PC-9 (cell line): ENCODE measurements at regions not wholly inside any gene's neighbourhood (a gene's known extent, or its start where the extent isn't known, plus 50 kb on each side); places are given as distances from the start of the nearest gene placed in this dataset.

Experiments
- BruUV-seq: library from RNA; stranded (reverse); fragments of 400-500 nt; replicated peaks from 2 replicates; lab custom pipeline; 2021; lab: Mats Ljungman, UMichigan
- CTCF ChIA-PET: fragments of 300-600 bp; sonication (Branson Sonifier 250); formaldehyde crosslinking; loops from one replicate; lab custom pipeline; 2022; ENCODE audit warnings: antibody characterized with exemption; lab: Charles Lee
- POLR2A ChIA-PET: fragments of 300-600 bp; sonication (Branson Sonifier 250); formaldehyde crosslinking; loops from one replicate; lab custom pipeline; 2022; ENCODE audit warnings: antibody characterized with exemption; ENCODE audit not compliant: unreplicated experiment; lab: Charles Lee
- DNase-seq, 2 experiments: peaks; one replicate each; pipeline versions ENCODE4 v3.0.0 to v3.0.0-alpha.2; 2015 to 2022; ENCODE audit warnings: mixed read lengths in 1 of 2
- H2AFZ ChIP-seq: fragments of 200-600 bp; sonication (generic); 2 replicates; pipeline ENCODE4 v1.8.1; 2017; ENCODE audit warnings: antibody characterized with exemption
- H3F3A ChIP-seq: fragments of 200-600 bp; sonication (generic); 2 replicates; pipeline ENCODE4 v1.8.1; 2017; ENCODE audit warnings: antibody characterized with exemption, mild to moderate bottlenecking, low read depth; ENCODE audit not compliant: insufficient read depth
- H3K27ac ChIP-seq: fragments of 200-600 bp; sonication (generic); 2 replicates; pipeline ENCODE4 v1.6.1; 2016; ENCODE audit warnings: mixed run types
- H3K27me3 ChIP-seq: fragments of 200-600 bp; sonication (generic); 2 replicates; pipeline ENCODE4 v1.6.1; 2016; ENCODE audit warnings: low read depth, mixed run types; ENCODE audit not compliant: insufficient read depth
- H3K36me3 ChIP-seq: fragments of 200-600 bp; sonication (generic); 2 replicates; pipeline ENCODE4 v1.6.1; 2016; ENCODE audit warnings: low read depth, mixed run types
- H3K4me1 ChIP-seq: fragments of 200-600 bp; sonication (generic); replicated peaks from 2 replicates; pipeline ENCODE4 v1.6.1; 2016; ENCODE audit warnings: mixed run types; ENCODE audit not compliant: insufficient read depth
- H3K4me2 ChIP-seq: fragments of 200-600 bp; sonication (generic); 2 replicates; pipeline ENCODE4 v1.6.1; 2017; ENCODE audit warnings: mixed run types
- H3K4me3 ChIP-seq: fragments of 200-600 bp; sonication (generic); 2 replicates; pipeline ENCODE4 v1.6.1; 2016; ENCODE audit warnings: mixed run types
- H3K79me2 ChIP-seq: fragments of 200-600 bp; sonication (generic); 2 replicates; pipeline ENCODE4 v1.6.1; 2017; ENCODE audit warnings: low read depth, mixed run types
- H3K9me2 ChIP-seq: fragments of 200-600 bp; sonication (generic); 2 replicates; pipeline ENCODE4 v1.8.1; 2017; ENCODE audit warnings: mild to moderate bottlenecking; ENCODE audit not compliant: insufficient read depth
- H3K9me3 ChIP-seq: fragments of 200-600 bp; sonication (generic); 2 replicates; pipeline ENCODE4 v1.8.1; 2016; ENCODE audit warnings: low read depth; ENCODE audit not compliant: insufficient read depth
- H4K20me1 ChIP-seq: fragments of 200-600 bp; sonication (generic); 2 replicates; pipeline ENCODE4 v1.8.1; 2017; ENCODE audit not compliant: insufficient read depth
- EZH2 ChIP-seq: fragments of 200-600 bp; sonication (generic); IDR thresholded peaks from 2 replicates; pipeline ENCODE4 v1.8.0; 2017; ENCODE audit warnings: antibody characterized with exemption, low read depth
- intact Hi-C: fragments of 100-400 bp; cut with micrococcal nuclease; formaldehyde crosslinking; loops from one replicate; pipeline ENCODE4 v1.10.0; 2022; ENCODE audit not compliant: unreplicated experiment
- TF ChIP-seq, protein P1 (sequence below): fragments of 200-600 bp; sonication (generic); conservative IDR thresholded peaks from 2 replicates; pipeline ENCODE4 v1.6.1; 2017; ENCODE audit warnings: mixed run types, antibody characterized with exemption, mild to moderate bottlenecking, moderate library complexity

DNA sequence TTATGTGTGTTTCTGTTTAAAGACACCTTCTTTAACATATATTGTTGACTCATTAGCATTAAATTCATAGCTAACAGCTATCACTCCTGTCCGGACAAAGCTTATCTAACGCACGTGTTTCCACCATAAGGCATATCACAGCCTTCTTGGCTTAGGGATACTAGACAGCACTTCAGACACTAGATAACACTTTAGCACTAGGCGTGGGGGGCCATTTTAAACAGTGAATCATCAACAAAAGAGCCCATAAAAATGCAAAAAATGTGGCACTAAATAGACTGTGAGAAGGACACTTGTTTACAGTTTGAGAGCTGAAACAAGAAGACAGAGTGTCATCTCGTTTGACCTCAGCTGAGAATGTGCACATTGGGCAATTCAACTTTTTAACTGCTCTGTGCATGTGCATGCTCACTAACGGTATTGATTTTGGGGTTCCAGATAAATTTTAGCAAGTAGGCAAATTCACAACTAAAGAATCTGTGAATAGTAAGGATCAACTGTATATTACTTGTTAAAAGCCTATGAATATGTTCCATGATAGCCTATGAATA lies 58.9 kb upstream of the RAI2 start:
- intact Hi-C loops: no loop called here
- H4K20me1 ChIP-seq: no peaks in the 10 kb centered on the region
- BruUV-seq: no TSS peak
- POLR2A ChIA-PET: no interaction called here
- no peaks in the 10 kb centered on the region for H3K4me1 ChIP-seq
- TF ChIP-seq EZH2: no peak
- TF ChIP-seq, protein P1, sequence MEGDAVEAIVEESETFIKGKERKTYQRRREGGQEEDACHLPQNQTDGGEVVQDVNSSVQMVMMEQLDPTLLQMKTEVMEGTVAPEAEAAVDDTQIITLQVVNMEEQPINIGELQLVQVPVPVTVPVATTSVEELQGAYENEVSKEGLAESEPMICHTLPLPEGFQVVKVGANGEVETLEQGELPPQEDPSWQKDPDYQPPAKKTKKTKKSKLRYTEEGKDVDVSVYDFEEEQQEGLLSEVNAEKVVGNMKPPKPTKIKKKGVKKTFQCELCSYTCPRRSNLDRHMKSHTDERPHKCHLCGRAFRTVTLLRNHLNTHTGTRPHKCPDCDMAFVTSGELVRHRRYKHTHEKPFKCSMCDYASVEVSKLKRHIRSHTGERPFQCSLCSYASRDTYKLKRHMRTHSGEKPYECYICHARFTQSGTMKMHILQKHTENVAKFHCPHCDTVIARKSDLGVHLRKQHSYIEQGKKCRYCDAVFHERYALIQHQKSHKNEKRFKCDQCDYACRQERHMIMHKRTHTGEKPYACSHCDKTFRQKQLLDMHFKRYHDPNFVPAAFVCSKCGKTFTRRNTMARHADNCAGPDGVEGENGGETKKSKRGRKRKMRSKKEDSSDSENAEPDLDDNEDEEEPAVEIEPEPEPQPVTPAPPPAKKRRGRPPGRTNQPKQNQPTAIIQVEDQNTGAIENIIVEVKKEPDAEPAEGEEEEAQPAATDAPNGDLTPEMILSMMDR: no peak
- H3F3A ChIP-seq: no peaks in the 10 kb centered on the region
- no peaks in the 10 kb centered on the region for H3K36me3 ChIP-seq
- CTCF ChIA-PET: no interaction called here
- no peak for DNase-seq
- H3K79me2 ChIP-seq: no peaks in the 10 kb centered on the region
- no peak overlapping the region for H3K4me3 ChIP-seq
- H3K27me3 ChIP-seq: no peaks in the 10 kb centered on the region
- H3K9me3 ChIP-seq: no peaks in the 10 kb centered on the region
- H3K27ac ChIP-seq: no peak overlapping the region
- H3K4me2 ChIP-seq: no peak overlapping the region
- H2AFZ ChIP-seq: no peak overlapping the region
- no peaks in the 10 kb centered on the region for H3K9me2 ChIP-seq

DNA sequence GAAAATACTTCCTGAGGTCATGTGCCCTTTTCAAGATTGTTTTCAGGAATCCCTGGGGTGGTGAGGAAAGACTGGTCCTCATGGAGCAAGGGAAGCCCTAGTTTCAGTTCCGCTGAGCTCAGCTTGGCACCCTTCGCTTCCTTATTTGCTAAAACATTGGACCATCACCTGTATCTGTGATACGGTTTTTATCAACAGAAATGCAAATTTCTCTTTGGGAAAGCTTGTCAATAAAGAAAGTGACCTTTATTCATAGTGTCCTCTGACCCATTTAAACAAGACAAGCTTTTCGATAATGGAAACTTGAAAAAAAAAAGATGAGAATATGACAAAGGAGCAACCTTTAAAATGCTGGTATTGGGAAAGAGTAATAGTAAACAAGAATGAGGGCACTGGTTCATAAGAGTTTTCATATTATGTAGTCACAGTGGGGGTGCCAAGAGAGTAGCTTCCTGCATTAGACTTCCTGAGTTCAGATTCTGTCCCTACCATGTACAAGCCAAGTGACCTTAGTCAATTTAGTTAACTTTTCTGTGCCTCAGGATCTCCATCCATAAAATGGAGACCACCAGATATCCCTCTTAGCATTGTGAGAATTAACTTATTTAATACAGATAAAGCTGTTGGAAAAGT lies 57.0 kb upstream of the RAI2 start:
- CTCF ChIA-PET: no interaction called here
- no peak overlapping the region for H2AFZ ChIP-seq
- H4K20me1 ChIP-seq: no peaks in the 10 kb centered on the region
- H3F3A ChIP-seq: no peaks in the 10 kb centered on the region
- no peaks in the 10 kb centered on the region for H3K79me2 ChIP-seq
- no peak for DNase-seq
- no peak overlapping the region for H3K4me3 ChIP-seq
- no peaks in the 10 kb centered on the region for H3K9me2 ChIP-seq
- no peak overlapping the region for H3K27ac ChIP-seq
- POLR2A ChIA-PET: no interaction called here
- BruUV-seq: no TSS peak
- TF ChIP-seq, protein P1: no peak
- no peak for TF ChIP-seq EZH2
- intact Hi-C loops: no loop called here
- H3K27me3 ChIP-seq: no peaks in the 10 kb centered on the region
- no peaks in the 10 kb centered on the region for H3K9me3 ChIP-seq
- no peak overlapping the region for H3K4me2 ChIP-seq
- H3K4me1 ChIP-seq: no peaks in the 10 kb centered on the region
- H3K36me3 ChIP-seq: no peaks in the 10 kb centered on the region

DNA sequence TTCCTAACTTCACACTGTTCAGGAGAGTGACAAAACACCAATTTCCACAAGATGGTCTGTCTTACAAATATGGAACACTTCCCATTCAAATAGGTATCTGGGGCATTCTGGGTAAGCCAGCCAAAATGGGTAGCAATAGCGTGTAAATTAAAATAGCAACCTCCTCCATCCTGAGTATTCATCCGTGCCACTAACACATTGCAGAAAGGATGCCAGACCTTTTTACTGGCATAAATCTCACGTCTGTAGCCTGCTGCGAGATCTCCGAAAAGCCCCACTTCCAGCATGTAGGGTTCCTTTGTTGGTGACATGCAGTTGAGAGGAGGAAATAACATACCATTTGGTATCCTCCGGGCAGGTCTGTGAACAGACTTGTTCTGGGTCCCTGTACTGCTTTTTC lies 52.7 kb upstream of the RAI2 start:
- Histone ChIP-seq H3K27me3 (no peaks in the 10 kb centered on the region), H3K4me3 (no peak overlapping the region), H3K9me3 (no peaks in the 10 kb centered on the region), H4K20me1 (no peaks in the 10 kb centered on the region), H2AFZ (no peak overlapping the region), H3K36me3 (no peaks in the 10 kb centered on the region), H3F3A (no peaks in the 10 kb centered on the region), H3K27ac (no peak overlapping the region), H3K4me2 (no peak overlapping the region), H3K4me1 (no peaks in the 10 kb centered on the region), H3K9me2 (no peaks in the 10 kb centered on the region), H3K79me2 (no peaks in the 10 kb centered on the region)
- DNase-seq: no peak
- intact Hi-C loops: no loop called here
- ChIA-PET POLR2A (no interaction called here), CTCF (no interaction called here)
- TF ChIP-seq, protein P1: no peak
- no peak for TF ChIP-seq EZH2
- BruUV-seq: no TSS peak
